ENCODE measurements at regions not wholly inside any gene's neighbourhood (a gene's known extent, or its start where the extent isn't known, plus 50 kb on each side); places are given as distances from the start of the nearest gene placed in this dataset.

DNA sequence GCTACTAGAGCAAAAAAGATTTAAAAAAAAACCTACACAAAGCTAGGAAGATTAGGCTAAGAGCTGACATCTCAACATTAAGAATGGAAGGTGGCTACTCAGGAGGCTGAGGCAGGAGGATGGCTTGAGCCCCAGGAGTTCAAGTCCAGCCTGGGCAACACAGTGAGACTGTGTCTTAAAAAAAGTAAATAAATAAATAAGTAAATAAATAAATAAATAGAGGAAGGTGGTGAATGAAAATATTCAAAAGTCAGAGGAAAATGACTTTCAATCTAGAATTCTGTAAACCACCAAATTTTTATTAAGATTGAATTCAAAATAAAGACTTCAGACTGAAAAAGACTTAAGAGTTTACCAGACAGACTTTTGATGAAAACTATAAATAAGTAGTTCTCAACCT lies 50.9 kb upstream of the TMPRSS2 start:
- TF ChIP-seq, protein P1, sequence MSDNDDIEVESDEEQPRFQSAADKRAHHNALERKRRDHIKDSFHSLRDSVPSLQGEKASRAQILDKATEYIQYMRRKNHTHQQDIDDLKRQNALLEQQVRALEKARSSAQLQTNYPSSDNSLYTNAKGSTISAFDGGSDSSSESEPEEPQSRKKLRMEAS (IDR thresholded peaks at IDR 0.05; ENCODE audit: low read depth, low read length): no peak
- TF ChIP-seq, protein P2, sequence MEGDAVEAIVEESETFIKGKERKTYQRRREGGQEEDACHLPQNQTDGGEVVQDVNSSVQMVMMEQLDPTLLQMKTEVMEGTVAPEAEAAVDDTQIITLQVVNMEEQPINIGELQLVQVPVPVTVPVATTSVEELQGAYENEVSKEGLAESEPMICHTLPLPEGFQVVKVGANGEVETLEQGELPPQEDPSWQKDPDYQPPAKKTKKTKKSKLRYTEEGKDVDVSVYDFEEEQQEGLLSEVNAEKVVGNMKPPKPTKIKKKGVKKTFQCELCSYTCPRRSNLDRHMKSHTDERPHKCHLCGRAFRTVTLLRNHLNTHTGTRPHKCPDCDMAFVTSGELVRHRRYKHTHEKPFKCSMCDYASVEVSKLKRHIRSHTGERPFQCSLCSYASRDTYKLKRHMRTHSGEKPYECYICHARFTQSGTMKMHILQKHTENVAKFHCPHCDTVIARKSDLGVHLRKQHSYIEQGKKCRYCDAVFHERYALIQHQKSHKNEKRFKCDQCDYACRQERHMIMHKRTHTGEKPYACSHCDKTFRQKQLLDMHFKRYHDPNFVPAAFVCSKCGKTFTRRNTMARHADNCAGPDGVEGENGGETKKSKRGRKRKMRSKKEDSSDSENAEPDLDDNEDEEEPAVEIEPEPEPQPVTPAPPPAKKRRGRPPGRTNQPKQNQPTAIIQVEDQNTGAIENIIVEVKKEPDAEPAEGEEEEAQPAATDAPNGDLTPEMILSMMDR (IDR thresholded peaks at IDR 0.05; ENCODE audit: low read depth, low read length): no peak
- TF ChIP-seq MYC (IDR thresholded peaks at IDR 0.05; ENCODE audit: low read depth, low read length) (no peak), POLR2A (IDR thresholded peaks at IDR 0.05; ENCODE audit: extremely low read depth, insufficient read length) (no peak)
- DNase-seq (ENCODE audit: low read depth): no peak
- H3K4me3 ChIP-seq (ENCODE audit: low read depth, low read length): no peak overlapping the region

DNA sequence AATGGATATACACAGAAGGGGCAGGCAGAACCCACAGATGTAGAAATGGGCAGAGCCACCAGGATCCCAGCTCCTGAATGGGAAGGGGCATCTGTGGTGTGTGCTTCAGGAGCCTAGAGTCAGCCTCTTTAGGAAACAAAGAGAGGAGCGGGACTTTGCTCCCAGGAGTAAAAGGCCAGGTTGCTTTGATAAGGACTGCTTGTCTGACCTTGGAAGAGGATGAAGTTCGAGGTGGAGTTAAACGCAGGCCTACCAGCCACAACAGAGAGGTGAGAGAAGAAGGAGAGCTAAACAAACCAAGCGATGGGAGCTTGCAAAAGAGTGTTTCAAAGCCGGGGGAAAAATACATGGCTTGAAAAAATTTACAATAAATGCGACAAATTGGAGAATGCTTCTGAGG lies 49.9 kb upstream of the TMPRSS2 start:
- DNase-seq (ENCODE audit: low read depth): no peak
- TF ChIP-seq, protein P1 (IDR thresholded peaks at IDR 0.05; ENCODE audit: low read depth, low read length): no peak
- TF ChIP-seq, protein P2 (IDR thresholded peaks at IDR 0.05; ENCODE audit: low read depth, low read length): no peak
- no peak for TF ChIP-seq MYC (IDR thresholded peaks at IDR 0.05; ENCODE audit: low read depth, low read length)
- TF ChIP-seq POLR2A (IDR thresholded peaks at IDR 0.05; ENCODE audit: extremely low read depth, insufficient read length): no peak
- no peak overlapping the region for H3K4me3 ChIP-seq (ENCODE audit: low read depth, low read length)

All from NB4 (cell line).